ENCODE measurements at regions not wholly inside any gene's neighbourhood (a gene's known extent, or its start where the extent isn't known, plus 50 kb on each side); places are given as distances from the start of the nearest gene placed in this dataset.

DNA sequence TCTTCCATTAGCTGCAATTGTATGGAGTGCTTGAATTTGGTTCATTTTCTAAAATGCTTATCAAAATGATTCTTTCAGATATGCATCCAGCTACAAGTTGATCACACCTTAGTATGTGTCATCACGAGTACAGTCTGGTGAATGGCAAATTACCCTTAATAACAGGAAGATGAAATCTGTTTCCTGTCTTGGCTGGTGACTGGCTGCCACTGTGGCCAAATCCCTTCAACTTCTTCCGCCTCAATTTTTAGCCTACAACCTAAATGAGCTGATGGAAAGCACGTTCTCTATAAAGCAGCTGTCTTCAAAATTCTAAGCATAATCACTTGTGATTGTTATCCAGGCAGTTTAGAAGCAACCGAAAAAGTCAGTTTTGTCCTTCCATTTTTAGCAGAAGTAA, 387.1 kb upstream of the NECTIN3 start:
- intact Hi-C loops (cut with micrococcal nuclease; ENCODE audit: unreplicated experiment) = no loop called here
- TF ChIP-seq NFYA (IDR thresholded peaks at IDR 0.05; ENCODE audit: borderline replicate concordance, low read depth, low read length) = no peak
- no peak for TF ChIP-seq RUNX3 (IDR thresholded peaks at IDR 0.05; ENCODE audit: low read length)
- TF ChIP-seq, protein P1, sequence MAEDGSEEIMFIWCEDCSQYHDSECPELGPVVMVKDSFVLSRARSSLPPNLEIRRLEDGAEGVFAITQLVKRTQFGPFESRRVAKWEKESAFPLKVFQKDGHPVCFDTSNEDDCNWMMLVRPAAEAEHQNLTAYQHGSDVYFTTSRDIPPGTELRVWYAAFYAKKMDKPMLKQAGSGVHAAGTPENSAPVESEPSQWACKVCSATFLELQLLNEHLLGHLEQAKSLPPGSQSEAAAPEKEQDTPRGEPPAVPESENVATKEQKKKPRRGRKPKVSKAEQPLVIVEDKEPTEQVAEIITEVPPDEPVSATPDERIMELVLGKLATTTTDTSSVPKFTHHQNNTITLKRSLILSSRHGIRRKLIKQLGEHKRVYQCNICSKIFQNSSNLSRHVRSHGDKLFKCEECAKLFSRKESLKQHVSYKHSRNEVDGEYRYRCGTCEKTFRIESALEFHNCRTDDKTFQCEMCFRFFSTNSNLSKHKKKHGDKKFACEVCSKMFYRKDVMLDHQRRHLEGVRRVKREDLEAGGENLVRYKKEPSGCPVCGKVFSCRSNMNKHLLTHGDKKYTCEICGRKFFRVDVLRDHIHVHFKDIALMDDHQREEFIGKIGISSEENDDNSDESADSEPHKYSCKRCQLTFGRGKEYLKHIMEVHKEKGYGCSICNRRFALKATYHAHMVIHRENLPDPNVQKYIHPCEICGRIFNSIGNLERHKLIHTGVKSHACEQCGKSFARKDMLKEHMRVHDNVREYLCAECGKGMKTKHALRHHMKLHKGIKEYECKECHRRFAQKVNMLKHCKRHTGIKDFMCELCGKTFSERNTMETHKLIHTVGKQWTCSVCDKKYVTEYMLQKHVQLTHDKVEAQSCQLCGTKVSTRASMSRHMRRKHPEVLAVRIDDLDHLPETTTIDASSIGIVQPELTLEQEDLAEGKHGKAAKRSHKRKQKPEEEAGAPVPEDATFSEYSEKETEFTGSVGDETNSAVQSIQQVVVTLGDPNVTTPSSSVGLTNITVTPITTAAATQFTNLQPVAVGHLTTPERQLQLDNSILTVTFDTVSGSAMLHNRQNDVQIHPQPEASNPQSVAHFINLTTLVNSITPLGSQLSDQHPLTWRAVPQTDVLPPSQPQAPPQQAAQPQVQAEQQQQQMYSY (CRISPR knock-in tag; IDR thresholded peaks at IDR 0.05) = no peak
- TF ChIP-seq, protein P2, sequence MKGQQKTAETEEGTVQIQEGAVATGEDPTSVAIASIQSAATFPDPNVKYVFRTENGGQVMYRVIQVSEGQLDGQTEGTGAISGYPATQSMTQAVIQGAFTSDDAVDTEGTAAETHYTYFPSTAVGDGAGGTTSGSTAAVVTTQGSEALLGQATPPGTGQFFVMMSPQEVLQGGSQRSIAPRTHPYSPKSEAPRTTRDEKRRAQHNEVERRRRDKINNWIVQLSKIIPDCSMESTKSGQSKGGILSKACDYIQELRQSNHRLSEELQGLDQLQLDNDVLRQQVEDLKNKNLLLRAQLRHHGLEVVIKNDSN (IDR thresholded peaks at IDR 0.05; ENCODE audit: borderline replicate concordance, extremely low read length, insufficient read depth, low read depth, low read length) = no peak
- TF ChIP-seq HCFC1 (IDR thresholded peaks at IDR 0.05; ENCODE audit: low read length) = no peak
- TF ChIP-seq, protein P3, sequence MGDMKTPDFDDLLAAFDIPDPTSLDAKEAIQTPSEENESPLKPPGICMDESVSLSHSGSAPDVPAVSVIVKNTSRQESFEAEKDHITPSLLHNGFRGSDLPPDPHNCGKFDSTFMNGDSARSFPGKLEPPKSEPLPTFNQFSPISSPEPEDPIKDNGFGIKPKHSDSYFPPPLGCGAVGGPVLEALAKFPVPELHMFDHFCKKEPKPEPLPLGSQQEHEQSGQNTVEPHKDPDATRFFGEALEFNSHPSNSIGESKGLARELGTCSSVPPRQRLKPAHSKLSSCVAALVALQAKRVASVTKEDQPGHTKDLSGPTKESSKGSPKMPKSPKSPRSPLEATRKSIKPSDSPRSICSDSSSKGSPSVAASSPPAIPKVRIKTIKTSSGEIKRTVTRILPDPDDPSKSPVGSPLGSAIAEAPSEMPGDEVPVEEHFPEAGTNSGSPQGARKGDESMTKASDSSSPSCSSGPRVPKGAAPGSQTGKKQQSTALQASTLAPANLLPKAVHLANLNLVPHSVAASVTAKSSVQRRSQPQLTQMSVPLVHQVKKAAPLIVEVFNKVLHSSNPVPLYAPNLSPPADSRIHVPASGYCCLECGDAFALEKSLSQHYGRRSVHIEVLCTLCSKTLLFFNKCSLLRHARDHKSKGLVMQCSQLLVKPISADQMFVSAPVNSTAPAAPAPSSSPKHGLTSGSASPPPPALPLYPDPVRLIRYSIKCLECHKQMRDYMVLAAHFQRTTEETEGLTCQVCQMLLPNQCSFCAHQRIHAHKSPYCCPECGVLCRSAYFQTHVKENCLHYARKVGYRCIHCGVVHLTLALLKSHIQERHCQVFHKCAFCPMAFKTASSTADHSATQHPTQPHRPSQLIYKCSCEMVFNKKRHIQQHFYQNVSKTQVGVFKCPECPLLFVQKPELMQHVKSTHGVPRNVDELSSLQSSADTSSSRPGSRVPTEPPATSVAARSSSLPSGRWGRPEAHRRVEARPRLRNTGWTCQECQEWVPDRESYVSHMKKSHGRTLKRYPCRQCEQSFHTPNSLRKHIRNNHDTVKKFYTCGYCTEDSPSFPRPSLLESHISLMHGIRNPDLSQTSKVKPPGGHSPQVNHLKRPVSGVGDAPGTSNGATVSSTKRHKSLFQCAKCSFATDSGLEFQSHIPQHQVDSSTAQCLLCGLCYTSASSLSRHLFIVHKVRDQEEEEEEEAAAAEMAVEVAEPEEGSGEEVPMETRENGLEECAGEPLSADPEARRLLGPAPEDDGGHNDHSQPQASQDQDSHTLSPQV (IDR thresholded peaks at IDR 0.05) = no peak
- TF ChIP-seq, protein P4, sequence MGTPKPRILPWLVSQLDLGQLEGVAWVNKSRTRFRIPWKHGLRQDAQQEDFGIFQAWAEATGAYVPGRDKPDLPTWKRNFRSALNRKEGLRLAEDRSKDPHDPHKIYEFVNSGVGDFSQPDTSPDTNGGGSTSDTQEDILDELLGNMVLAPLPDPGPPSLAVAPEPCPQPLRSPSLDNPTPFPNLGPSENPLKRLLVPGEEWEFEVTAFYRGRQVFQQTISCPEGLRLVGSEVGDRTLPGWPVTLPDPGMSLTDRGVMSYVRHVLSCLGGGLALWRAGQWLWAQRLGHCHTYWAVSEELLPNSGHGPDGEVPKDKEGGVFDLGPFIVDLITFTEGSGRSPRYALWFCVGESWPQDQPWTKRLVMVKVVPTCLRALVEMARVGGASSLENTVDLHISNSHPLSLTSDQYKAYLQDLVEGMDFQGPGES (IDR thresholded peaks at IDR 0.05) = no peak
- TF ChIP-seq, protein P5, sequence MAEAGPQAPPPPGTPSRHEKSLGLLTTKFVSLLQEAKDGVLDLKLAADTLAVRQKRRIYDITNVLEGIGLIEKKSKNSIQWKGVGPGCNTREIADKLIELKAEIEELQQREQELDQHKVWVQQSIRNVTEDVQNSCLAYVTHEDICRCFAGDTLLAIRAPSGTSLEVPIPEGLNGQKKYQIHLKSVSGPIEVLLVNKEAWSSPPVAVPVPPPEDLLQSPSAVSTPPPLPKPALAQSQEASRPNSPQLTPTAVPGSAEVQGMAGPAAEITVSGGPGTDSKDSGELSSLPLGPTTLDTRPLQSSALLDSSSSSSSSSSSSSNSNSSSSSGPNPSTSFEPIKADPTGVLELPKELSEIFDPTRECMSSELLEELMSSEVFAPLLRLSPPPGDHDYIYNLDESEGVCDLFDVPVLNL (IDR thresholded peaks at IDR 0.05; ENCODE audit: low read depth, low read length) = no peak
- TF ChIP-seq HDAC6 (IDR thresholded peaks at IDR 0.05; ENCODE audit: unreplicated experiment) = no peak
- TF ChIP-seq TAF1 (IDR thresholded peaks at IDR 0.05; ENCODE audit: borderline replicate concordance, low read depth, low read length) = no peak
- TF ChIP-seq, protein P6, sequence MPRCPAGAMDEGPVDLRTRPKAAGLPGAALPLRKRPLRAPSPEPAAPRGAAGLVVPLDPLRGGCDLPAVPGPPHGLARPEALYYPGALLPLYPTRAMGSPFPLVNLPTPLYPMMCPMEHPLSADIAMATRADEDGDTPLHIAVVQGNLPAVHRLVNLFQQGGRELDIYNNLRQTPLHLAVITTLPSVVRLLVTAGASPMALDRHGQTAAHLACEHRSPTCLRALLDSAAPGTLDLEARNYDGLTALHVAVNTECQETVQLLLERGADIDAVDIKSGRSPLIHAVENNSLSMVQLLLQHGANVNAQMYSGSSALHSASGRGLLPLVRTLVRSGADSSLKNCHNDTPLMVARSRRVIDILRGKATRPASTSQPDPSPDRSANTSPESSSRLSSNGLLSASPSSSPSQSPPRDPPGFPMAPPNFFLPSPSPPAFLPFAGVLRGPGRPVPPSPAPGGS (IDR thresholded peaks at IDR 0.05; ENCODE audit: borderline replicate concordance, insufficient read depth, low read depth, low read length, poor library complexity, severe bottlenecking) = no peak
- no peak for TF ChIP-seq IRF4 (IDR thresholded peaks at IDR 0.05; ENCODE audit: low read depth, low read length)

More for the DNA sequence above, 387.1 kb upstream of the NECTIN3 start:
- Histone ChIP-seq H3K36me3 (ENCODE audit: control insufficient read depth in 2 of 2, insufficient read depth in 2 of 2, low read length in 1 of 2) (no peaks in the 10 kb centered on the region), H3K27ac (ENCODE audit: control insufficient read depth, insufficient read depth) (no peak overlapping the region), H3K27me3 (replicated peaks in 1 of 2; ENCODE audit: control insufficient read depth in 2 of 2, insufficient read depth in 2 of 2, low read length in 1 of 2) (no peaks in the 10 kb centered on the region), H2AFZ (ENCODE audit: control insufficient read depth, low read depth, low read length) (no peak overlapping the region), H4K20me1 (ENCODE audit: control insufficient read depth, insufficient read depth) (no peaks in the 10 kb centered on the region), H3K9me3 (replicated peaks; ENCODE audit: control insufficient read depth, insufficient read depth, low read length) (no peaks in the 10 kb centered on the region), H3K4me1 (ENCODE audit: control insufficient read depth, insufficient read depth, low read length) (no peaks in the 10 kb centered on the region), H3K9ac (ENCODE audit: control insufficient read depth, insufficient read depth, low read length) (no peak overlapping the region), H3K79me2 (ENCODE audit: control insufficient read depth, insufficient read depth, low read length) (no peaks in the 10 kb centered on the region), H3K4me3 (no peak overlapping the region), H3K4me2 (ENCODE audit: control insufficient read depth, insufficient read depth) (no peak overlapping the region)
- POLR2A ChIA-PET = no interaction called here
- DNase-seq (ENCODE audit: low read depth, low spot score) (no peak), ATAC-seq (no peak), FAIRE-seq (no peak)
- RAD21 ChIA-PET (ENCODE audit: unreplicated experiment) = no interaction called here
- CTCF ChIA-PET = no interaction called here
- WGBS (ENCODE audit: insufficient coverage, insufficient replicate concordance, low lambda C conversion rate, missing lambda C conversion rate) = 28% methylated on average over 4 of the region's 4 CpGs
- no TSS peak for BruUV-seq (replicated peaks)
- SMC1A ChIA-PET (ENCODE audit: uncharacterized antibody, unreplicated experiment) = no interaction called here
- in situ Hi-C loops (cut with MboI) = no loop called here

Data from GM12878 (cell line).